ENCODE measurements at regions not wholly inside any gene's neighbourhood (a gene's known extent, or its start where the extent isn't known, plus 50 kb on each side); places are given as distances from the start of the nearest gene placed in this dataset.
A peak's percentile ranks its signal among the peaks of the same experiment; 100 is the strongest.

DNA sequence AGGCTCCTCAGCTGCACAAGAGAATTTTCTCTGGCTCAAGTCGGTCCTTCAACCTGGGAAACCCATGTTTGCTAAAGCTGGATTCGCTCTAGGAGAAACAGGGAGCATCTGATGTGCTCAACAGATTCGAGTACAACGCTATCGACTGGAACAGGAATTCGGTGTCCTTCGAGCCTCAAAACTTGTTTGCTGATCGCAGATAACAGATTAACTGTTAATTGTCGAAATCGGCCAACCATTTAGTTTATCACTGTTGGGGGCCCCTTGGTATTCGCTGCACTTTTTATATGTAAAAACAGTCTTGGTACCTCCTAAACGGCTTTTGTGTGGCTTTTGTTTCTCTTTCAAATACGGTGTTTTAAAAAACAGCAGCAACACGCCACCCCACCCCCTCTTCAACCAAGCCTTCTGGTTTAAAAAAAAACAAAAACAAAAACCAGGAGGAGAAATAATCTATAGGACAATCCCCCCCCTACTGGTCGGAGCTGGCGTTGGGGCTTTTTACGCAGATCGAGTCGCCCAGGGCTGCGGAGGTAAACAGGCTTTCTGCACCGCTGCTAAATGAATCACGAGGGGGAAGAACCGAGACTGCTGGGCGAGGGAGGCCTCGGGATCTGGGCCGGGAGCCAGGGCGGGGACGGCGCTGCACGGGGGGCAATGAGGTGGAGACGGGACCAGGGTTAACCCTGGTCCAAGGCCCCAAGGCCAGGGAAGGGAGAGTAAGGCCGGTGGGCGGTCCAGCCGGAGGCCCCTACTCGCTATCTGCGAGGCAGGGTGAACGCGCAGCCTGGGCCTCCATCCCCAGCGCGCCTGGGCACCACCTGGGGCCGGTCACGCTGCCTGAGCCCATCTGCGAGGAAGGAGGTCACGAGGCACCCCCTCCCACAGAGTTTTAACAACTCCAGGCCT is 71.7 kb upstream of the BCOR start (continued):
- TF ChIP-seq, protein P1, sequence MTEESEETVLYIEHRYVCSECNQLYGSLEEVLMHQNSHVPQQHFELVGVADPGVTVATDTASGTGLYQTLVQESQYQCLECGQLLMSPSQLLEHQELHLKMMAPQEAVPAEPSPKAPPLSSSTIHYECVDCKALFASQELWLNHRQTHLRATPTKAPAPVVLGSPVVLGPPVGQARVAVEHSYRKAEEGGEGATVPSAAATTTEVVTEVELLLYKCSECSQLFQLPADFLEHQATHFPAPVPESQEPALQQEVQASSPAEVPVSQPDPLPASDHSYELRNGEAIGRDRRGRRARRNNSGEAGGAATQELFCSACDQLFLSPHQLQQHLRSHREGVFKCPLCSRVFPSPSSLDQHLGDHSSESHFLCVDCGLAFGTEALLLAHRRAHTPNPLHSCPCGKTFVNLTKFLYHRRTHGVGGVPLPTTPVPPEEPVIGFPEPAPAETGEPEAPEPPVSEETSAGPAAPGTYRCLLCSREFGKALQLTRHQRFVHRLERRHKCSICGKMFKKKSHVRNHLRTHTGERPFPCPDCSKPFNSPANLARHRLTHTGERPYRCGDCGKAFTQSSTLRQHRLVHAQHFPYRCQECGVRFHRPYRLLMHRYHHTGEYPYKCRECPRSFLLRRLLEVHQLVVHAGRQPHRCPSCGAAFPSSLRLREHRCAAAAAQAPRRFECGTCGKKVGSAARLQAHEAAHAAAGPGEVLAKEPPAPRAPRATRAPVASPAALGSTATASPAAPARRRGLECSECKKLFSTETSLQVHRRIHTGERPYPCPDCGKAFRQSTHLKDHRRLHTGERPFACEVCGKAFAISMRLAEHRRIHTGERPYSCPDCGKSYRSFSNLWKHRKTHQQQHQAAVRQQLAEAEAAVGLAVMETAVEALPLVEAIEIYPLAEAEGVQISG (CRISPR knock-in tag; IDR thresholded peaks at IDR 0.05), result peak; percentile 42
- TF ChIP-seq HCFC1 (IDR thresholded peaks at IDR 0.05; ENCODE audit: low read depth, low read length), result no peak
- TF ChIP-seq, protein P2, sequence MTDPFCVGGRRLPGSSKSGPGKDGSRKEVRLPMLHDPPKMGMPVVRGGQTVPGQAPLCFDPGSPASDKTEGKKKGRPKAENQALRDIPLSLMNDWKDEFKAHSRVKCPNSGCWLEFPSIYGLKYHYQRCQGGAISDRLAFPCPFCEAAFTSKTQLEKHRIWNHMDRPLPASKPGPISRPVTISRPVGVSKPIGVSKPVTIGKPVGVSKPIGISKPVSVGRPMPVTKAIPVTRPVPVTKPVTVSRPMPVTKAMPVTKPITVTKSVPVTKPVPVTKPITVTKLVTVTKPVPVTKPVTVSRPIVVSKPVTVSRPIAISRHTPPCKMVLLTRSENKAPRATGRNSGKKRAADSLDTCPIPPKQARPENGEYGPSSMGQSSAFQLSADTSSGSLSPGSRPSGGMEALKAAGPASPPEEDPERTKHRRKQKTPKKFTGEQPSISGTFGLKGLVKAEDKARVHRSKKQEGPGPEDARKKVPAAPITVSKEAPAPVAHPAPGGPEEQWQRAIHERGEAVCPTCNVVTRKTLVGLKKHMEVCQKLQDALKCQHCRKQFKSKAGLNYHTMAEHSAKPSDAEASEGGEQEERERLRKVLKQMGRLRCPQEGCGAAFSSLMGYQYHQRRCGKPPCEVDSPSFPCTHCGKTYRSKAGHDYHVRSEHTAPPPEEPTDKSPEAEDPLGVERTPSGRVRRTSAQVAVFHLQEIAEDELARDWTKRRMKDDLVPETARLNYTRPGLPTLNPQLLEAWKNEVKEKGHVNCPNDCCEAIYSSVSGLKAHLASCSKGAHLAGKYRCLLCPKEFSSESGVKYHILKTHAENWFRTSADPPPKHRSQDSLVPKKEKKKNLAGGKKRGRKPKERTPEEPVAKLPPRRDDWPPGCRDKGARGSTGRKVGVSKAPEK (CRISPR knock-in tag; IDR thresholded peaks at IDR 0.05; ENCODE audit: borderline replicate concordance), result no peak
- no peak for TF ChIP-seq STAT5B (CRISPR knock-in tag; IDR thresholded peaks at IDR 0.05)
- TF ChIP-seq, protein P3, sequence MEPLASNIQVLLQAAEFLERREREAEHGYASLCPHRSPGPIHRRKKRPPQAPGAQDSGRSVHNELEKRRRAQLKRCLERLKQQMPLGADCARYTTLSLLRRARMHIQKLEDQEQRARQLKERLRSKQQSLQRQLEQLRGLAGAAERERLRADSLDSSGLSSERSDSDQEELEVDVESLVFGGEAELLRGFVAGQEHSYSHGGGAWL (CRISPR knock-in tag; IDR thresholded peaks at IDR 0.05), result no peak
- no peak for TF ChIP-seq CEBPB (IDR thresholded peaks at IDR 0.05; ENCODE audit: borderline replicate concordance, low read depth, low read length)
- no peak for TF ChIP-seq ZNF879 (CRISPR knock-in tag; IDR thresholded peaks at IDR 0.05)
- peak; percentile 53; the same call in 1 of the 2 replicates for TF ChIP-seq HNF4A (CRISPR knock-in tag; IDR thresholded peaks at IDR 0.05)
- TF ChIP-seq, protein P4, sequence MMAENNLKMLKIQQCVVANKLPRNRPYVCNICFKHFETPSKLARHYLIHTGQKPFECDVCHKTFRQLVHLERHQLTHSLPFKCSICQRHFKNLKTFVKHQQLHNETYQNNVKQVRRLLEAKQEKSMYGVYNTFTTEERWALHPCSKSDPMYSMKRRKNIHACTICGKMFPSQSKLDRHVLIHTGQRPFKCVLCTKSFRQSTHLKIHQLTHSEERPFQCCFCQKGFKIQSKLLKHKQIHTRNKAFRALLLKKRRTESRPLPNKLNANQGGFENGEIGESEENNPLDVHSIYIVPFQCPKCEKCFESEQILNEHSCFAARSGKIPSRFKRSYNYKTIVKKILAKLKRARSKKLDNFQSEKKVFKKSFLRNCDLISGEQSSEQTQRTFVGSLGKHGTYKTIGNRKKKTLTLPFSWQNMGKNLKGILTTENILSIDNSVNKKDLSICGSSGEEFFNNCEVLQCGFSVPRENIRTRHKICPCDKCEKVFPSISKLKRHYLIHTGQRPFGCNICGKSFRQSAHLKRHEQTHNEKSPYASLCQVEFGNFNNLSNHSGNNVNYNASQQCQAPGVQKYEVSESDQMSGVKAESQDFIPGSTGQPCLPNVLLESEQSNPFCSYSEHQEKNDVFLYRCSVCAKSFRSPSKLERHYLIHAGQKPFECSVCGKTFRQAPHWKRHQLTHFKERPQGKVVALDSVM (CRISPR knock-in tag; IDR thresholded peaks at IDR 0.05), result peak; percentile 38; the same call in 1 of the 2 replicates
- TF ChIP-seq, protein P5, sequence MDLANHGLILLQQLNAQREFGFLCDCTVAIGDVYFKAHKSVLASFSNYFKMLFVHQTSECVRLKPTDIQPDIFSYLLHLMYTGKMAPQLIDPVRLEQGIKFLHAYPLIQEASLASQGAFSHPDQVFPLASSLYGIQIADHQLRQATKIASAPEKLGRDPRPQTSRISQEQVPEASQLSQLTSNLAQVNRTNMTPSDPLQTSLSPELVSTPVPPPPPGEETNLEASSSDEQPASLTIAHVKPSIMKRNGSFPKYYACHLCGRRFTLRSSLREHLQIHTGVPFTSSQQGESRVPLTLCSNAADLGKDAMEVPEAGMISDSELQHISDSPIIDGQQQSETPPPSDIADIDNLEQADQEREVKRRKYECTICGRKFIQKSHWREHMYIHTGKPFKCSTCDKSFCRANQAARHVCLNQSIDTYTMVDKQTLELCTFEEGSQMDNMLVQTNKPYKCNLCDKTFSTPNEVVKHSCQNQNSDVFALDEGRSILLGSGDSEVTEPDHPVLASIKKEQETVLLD (CRISPR knock-in tag; IDR thresholded peaks at IDR 0.05; ENCODE audit: low read depth), result no peak
- TF ChIP-seq KDM2A (CRISPR knock-in tag; IDR thresholded peaks at IDR 0.05; ENCODE audit: borderline replicate concordance, low read depth), result peak; percentile 60; the same call in 1 of the 2 replicates
- no peak for TF ChIP-seq FIP1L1 (IDR thresholded peaks at IDR 0.05; ENCODE audit: borderline replicate concordance, insufficient read depth, low read depth, low read length)
- TF ChIP-seq, protein P6, sequence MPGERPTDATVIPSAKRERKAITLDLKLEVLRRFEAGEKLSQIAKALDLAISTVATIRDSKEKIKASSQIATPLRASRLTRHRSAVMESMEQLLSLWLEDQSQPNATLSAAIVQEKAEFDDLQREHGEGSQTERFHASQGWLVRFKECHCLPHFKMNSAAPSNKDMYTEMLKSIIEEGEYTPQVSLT (CRISPR knock-in tag; IDR thresholded peaks at IDR 0.05; ENCODE audit: borderline replicate concordance, low read depth), result no peak
- TF ChIP-seq, protein P7, sequence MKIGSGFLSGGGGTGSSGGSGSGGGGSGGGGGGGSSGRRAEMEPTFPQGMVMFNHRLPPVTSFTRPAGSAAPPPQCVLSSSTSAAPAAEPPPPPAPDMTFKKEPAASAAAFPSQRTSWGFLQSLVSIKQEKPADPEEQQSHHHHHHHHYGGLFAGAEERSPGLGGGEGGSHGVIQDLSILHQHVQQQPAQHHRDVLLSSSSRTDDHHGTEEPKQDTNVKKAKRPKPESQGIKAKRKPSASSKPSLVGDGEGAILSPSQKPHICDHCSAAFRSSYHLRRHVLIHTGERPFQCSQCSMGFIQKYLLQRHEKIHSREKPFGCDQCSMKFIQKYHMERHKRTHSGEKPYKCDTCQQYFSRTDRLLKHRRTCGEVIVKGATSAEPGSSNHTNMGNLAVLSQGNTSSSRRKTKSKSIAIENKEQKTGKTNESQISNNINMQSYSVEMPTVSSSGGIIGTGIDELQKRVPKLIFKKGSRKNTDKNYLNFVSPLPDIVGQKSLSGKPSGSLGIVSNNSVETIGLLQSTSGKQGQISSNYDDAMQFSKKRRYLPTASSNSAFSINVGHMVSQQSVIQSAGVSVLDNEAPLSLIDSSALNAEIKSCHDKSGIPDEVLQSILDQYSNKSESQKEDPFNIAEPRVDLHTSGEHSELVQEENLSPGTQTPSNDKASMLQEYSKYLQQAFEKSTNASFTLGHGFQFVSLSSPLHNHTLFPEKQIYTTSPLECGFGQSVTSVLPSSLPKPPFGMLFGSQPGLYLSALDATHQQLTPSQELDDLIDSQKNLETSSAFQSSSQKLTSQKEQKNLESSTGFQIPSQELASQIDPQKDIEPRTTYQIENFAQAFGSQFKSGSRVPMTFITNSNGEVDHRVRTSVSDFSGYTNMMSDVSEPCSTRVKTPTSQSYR (CRISPR knock-in tag; IDR thresholded peaks at IDR 0.05; ENCODE audit: borderline replicate concordance), result no peak

Measured in HepG2 (cell line).